Activated CD4-positive, CD25-positive, alpha-beta regulatory T cell treated with anti-CD3 and anti-CD28 coated beads, Interleukin-2, amount 50 U/mL, for 24 hours (primary cell): ENCODE measurements at regions not wholly inside any gene's neighbourhood (a gene's known extent, or its start where the extent isn't known, plus 50 kb on each side); places are given as distances from the start of the nearest gene placed in this dataset.

ENCODE experiments used
- ATAC-seq, 2 donors: fragments of 150-1000 bp; cut with Tn5 transposase; one replicate each; pipeline ENCODE4 v1.10.0; 2021; ENCODE audit warnings: mild to moderate bottlenecking in 1 of 2, moderate library complexity in 1 of 2

DNA sequence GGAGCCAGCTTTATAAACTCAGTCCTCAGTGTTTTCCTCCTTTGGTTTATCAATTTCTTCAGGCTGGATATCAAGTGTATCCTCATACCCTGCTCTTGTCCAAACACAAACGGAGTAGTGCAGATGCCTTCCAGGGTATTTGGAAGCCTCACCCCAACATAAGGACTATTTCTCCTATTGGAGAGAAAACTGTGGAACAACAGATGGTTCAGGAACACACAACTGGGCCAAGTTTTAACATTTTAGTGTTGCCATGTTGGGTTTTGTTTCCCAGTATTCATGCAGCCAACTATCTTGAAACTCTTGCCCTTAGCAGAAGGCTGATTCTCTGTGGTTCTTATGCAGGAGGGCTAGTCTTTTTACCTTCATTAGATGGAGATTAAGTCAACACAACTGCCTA is 398.1 kb downstream of the GABRB3 start:
- no peak for ATAC-seq

DNA sequence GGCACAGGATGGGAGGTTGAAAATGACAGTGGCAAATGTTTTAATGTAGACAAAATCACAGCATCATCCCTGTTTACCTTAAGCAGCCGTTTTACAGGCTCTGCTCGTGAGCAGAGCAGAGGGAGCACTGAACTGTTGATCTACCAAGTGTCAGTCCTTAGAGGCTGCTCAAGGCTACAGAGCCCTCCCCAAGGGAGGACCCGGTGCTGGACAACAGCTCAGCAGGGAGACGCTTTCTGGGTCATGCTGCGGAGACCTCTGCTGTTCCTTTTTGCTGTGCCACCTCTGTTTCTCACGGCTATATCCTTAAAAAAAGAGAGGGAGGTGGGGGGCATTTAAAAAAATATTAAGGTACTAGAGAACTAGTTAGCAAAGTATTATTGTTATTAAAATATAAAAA is 400.2 kb downstream of the GABRB3 start:
- ATAC-seq: no peak

DNA sequence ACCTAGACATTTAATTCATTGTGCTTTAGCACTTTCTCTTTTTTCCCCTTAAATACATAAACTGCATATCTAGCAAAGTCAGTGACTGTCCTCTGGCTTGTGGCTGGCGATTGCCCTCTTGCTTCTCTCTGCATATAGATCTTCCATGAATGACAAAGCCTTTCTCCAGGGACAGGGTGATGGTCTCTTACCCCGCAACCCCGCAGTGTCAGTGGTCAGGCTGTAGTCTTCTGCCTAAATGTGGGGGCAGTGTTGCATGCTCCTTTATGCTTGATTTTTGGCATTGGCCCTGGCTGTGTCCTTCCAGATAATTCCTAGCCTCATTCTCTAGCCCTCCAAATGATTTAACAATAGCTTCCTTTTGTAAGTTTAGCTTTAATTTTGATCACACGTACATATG is 407.8 kb downstream of the GABRB3 start:
- ATAC-seq: no peak

DNA sequence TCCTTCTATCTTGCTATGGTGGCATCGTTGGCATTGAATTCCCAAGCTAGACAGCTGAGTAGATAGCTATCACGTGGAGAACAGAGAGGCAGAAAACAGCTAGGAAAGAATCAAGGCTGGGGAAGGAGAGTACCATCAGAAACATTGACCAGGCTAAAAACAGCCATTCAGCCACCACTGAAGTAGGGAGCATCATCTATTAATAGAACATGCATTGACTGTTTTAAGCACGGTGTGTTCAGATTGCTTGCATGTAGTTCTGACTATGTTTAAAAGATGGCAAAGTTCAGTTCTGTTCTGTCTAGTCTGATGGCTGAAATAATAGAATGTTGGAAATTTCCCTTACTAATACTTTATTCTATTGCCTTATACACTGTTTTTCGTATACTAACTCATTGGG is 413.0 kb downstream of the GABRB3 start:
- no peak for ATAC-seq

DNA sequence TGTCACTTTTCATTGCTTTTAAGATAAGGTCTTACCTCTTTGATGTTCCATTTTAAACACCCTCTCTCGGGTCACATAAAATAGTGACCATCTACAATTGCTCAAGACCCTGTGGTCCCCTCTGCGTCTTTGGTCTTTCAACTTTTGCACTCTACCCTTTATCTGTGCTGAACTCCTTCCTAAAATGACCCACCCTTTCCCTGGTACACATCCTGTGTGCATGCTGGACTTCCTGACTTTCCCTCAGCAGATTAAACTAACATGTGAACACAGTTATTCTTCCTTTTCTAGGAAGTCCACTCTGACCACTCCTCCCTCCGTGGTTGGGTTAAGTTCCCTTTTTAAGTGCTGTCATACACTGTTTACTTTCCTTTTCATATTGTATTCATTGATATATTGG is 414.2 kb downstream of the GABRB3 start:
- no peak for ATAC-seq

DNA sequence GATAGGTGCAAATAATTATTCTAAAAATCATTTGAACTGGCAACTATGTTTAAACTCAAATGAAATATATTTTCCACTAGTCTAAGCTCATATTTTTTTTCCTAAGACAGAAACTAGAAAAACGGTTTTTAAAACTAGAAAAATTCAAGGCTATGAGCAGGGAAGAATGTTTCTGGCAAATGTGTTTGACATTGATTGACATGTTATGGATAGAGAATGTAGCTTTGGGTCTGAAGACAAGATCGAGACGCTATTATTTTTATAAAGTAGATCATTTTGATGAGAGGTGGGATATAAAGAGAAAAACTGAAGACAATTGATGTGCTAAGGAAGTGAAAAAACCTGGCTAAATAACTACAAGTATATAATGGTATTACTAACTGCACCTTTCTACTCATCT is 415.2 kb downstream of the GABRB3 start:
- no peak for ATAC-seq

DNA sequence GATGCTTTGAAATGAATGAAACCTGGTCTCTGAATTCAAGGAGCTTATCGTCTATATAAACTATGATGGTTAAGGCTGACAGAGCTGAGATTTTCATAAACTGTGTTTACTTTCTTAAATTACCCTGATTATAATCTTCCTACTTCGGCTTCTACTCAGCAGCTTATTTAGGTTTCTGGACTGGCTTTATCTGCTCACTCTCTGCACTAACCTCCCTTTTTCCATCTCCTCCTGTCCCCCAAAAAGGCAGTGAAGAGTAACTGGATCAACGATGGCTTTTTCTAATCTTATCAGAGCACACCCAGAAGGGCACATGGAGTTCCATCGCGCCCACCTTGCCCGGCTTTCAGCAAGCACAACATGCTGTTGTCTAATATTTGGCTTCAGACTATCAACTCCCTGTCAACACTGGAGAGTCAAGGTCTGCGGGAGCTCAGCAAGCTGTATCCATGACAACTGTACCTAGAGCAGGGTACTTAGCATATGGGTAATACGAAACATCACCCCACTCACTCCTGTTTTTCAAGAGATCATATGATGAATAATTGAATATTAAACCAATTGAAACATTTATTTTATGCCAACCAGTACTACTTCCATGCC is 417.3 kb downstream of the GABRB3 start:
- ATAC-seq: no peak

DNA sequence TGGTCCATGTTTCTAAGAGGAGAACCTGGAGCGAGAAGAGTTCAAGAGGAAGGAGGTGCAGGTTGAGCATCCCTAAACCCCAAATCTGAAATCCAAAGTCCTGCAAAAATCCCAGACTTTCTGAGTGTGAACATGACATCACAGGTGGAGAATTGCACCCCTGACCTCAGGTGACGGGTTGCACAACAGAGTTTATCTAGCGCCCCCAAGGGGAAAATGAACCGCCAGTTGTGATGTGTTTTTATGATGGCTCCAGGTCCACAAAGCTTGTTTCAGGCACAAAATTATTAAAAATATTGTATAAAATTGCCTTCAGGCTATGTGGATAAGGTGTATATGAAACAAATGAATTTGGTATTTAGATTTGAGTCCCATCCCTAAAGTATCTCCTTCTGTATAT is 420.0 kb downstream of the GABRB3 start:
- no peak for ATAC-seq

DNA sequence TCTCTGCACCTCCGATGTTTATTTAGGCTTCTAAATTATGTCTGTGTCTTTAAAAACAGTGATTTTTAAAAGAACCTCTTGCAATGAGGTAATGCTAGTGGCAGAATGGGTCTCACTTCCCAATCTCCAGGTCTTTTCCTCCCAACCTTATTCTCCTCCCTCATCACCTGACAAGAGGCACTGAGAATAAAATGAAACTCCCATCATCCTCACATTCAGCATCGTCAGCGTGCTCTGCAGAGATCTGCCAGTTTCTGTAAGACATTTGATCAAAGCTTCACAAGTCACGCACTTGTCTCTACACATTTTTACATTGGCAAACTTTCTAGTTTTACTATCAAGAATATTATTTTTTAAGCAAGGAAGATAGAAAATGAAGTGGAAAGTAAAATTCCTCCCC is 420.5 kb downstream of the GABRB3 start:
- ATAC-seq: no peak

DNA sequence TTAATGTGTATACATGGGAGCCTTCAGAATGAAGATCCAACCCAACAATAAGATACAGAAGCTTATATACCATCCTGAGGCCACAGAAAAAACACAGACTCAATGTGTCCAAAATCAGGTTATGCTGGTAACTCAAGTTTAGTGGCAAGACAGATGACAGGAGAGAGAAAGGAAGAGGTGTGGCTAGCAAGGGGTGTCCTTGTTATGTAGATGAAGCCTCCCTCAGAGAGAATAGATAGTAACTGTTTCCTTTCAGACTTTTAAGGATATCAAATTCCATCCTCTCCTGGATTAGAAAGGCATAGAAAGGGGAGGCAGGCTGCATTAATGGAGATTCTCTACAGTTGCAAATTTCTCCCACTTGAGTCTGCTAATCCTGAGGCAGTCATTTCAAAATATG is 447.4 kb downstream of the GABRB3 start:
- ATAC-seq: no peak

DNA sequence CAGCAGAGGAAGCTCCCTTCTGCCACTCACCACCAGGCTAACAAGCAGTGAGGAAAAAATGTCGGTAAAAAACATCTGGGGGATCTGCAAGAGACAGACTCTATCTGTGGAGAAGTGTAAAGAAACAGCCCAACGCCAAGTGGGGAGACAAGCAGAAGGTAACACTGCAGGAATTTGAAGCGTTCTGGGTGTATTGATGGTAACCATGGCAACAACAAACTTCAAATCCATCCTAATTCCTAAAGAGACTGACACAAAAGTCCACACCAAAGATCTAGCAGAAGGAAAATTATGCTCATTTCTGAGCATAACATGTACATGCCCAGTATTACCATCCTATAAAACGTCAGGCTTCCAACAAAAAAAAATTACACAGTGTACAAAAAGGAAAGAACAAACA is 449.3 kb downstream of the GABRB3 start:
- ATAC-seq: no peak

DNA sequence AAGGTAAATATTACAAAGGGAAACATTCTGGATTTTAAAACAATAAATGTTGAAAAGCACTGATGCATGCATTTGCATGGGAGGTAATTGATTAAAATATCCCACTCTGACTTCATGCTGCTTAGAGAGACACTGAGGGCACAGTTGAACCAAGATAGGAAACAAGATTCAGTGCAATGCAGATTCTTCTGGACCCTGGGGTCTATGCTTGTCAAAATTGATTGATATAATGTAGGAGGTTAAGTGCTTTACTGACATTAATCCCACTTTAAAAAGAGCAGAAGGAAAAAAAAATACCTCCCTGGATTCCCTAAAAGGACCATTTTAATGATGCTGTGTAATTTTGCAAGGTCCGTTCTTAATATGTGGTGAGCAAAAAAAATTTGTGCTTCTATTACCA is 454.2 kb downstream of the GABRB3 start:
- no peak for ATAC-seq

DNA sequence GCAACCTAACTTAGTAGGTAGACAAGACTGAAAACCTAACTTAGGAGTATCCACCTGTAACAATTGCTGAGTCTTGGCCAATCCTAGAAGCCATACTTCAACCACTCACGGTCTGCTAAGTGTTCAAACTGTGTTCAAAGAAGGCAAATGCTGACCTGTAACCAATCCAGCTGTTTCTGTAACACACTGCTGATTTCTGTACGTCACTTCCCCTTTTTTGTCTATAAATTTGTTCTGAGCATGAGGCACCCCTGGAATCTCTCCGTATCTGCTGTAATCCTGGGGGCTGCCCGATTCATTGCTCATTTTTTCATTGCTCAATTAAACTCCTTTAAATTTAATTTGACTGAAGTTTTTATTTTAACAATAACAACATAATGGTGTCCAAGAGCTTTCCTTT is 451.4 kb upstream of the ATP10A start:
- ATAC-seq: no peak

DNA sequence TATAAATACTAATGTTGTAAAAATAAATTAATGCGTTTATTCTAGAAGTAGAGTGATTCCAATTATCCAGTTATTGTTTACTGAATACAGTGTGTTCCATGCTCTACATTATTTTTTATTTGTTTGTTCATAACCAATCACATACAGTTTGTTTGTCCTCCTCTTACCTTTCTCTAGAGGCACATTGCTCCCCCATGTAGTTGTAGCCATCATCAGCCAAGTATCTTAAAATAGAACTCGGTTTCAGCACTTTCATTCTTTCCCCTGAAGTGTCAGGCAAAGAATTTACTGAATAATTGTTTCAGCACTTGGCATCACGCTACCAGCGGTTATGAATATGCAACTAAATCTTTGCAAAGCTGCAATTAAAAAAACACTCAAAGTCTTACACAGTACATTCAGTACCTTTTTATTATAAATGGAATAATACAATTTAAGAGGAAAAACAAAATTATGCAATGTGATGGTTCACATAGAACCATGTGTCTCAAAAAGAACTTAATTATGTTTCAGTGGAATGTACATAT is 448.6 kb upstream of the ATP10A start:
- ATAC-seq: no peak

DNA sequence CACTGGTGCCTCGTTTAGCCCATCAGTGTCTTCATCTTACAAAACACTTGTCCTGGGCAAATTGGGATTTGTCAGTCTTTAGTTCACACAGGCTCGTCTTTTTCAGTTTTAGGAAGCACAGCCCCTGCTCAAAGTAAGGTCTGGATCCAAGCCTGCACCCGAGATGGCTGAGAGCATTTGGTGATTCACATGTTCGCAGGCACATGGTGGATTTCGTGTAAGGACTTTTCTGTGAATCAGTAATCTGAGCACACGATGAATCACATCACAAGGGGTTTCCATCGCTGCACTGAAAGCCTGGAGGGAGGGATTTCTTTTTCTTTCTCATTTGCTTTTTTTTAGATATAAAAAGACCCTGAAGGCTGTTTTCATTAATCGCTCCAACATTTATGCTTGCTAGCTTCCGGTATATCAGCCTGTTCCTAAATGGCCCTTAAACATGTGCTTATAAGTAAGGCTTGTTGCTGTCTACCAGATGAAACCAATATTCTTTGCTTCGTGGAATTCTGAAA is 435.6 kb upstream of the ATP10A start:
- ATAC-seq: no peak

DNA sequence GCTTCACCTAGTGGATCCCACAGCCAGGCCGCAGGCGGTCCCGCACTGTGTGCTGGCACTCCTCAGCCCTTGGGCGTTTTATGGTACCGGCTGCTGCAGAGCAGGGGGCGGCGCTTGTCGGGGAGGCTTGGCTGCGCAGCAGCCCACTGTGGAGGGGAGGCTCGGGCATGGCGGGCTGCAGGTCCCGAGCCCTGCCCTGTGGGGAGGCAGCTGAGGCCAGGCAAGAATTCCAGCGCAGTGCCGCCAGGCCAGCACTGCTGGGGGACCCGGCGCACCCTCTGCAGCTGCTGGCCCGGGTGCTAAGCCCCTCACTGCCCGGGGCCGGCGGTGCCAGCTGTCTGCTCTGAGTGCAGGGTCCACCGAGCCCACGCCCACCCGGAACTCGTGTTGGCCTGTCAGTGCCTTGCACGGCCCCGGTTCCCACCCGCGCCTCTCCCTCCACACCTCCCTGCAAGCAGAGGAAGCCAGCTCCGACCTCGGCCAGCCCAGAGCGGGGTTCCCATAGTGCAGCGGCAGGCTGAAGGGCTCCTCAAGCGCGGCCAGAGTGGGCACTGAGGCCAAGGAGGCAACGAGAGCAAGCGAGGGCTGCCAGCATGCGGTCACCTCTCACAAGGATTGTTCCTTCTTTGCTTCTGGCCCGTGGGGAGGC is 435.0 kb upstream of the ATP10A start:
- no peak for ATAC-seq

DNA sequence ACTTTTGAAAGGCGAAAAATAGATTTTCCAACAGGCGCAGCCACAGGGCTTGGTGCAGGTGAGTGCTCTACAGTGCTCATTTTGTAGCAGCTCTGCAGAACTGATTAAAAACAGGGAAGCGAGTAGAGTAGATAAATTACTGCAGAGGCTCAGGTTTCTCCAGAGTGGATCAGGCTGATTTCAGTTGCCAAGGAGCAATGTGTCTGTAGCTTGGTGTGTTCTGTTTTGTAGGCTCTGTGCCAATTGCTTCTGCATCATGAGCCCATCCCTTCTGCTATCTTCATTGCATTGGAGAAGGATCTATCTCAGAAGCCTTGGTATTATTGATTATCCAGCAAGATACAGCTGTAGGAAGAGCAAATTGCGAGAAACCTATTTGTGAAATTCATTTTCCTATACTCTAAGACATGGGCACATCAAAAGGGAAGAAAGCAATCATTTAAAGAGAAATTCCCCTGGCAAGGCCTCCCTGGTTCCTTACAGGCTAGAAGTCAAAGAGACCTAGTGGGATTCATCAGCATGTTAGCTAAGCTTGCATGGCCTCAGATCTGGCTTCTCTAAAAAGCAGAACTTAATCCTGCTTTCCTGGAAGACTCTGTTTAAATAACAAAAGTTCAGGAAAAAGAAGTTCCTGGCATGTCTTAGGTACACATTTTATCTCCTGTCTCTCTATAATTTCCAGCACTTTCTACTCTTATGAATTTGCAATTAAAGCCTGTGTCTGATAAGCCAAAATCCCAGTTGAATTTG is 432.4 kb upstream of the ATP10A start:
- ATAC-seq: no peak

DNA sequence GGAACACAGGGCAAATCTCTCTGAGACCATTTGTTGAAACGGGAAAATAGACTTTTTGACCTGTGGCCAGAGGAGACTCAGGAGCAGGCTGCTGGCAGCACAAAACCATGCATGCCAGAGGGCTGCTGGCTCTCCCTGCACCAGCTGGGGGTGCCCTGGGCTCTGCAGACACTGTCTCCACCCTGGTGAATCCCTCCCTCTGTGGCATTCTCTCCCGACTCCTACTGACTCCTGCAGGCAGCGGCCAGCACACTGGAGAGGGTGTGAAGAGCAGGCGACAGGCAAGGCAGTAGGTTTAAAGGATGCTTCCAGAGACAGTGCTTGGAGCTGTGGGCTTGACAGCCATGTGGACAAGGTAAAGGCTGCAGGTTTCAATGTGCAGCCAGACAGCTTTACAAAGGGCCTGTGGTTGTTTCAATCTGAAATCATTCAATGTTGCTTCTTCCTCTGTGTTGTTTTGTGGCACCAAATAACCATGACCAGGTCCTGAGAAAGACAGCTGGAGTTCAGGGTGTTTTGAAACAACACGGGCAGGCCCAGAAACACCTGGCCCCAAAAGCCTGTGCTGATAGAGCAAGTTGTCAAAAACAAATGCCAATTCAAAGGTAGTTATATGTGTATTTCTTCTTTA is 431.0 kb upstream of the ATP10A start:
- ATAC-seq: no peak

DNA sequence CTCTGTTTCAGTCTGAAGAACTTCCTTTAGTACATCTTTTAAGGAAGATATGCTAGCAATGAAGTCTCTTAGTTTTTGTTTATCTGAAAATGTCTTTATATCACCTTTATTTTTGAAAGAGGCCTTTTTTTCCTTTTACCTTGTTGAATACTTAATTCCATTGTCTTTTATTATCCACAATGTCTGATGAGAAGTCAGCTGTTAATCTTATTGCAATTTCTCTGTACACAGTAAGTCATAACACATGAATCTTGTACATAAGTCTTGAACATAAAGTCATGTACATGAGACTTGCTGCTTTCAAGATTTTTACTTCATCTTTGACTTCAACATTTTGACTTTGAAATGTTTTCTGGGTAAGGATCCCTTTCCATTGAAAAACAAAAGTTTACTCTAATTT is 424.3 kb upstream of the ATP10A start:
- no peak for ATAC-seq

DNA sequence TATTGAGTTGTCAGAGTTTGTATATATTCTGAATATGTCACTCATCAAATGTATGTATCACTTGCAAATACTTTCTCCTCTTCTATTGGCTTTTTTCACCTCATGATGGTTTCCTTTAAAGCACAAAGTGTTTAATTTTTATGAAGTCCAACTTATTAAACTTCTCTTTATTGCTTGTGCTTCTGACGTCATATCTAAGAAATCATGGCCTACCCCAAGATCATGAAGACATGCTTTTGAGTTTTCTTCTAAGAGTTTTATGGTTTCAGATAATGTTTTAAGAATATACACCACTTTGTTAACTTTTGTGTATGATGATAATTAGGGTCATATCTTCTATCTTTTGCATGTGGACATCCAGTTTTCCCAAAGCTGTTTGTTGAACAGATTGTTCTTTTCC is 417.2 kb upstream of the ATP10A start:
- no peak for ATAC-seq

DNA sequence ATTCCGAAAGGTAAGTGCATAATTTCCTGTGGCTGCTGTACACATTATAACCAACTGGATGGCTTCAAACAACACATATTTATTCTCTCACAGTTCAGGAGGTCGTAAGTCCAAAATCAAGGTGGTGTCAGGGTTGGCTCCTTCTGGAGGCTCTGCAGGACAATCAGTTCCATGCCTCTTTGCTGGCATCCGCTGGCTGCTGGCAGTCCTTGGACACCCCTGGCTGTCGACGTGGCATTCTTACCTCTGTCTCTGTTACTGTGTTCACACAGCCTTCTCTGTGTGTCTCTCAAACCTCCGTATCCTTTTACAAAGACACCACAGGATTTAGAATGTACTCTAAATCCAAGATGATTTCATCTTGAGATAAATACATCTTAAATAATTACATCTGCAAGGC is 398.8 kb upstream of the ATP10A start:
- ATAC-seq: no peak

DNA sequence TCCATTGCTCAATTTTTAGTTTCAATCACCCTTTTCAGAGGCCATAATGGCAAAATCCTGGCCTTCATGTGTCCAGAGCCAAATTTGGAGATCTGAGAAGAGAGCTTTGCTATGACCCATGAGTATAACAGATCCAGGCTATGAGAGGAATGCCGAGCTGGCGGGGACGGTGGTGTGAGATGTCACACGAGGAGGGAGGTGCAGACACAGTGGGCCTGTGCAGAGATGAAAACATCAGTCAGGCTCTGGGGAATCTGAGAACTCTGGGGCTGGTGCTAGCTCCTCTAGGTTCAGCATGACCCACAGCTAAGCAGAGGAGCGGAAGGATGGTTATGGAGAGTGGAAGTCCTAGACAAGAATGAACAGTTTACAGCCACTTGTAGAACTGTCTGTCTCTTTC is 398.3 kb upstream of the ATP10A start:
- ATAC-seq: no peak

DNA sequence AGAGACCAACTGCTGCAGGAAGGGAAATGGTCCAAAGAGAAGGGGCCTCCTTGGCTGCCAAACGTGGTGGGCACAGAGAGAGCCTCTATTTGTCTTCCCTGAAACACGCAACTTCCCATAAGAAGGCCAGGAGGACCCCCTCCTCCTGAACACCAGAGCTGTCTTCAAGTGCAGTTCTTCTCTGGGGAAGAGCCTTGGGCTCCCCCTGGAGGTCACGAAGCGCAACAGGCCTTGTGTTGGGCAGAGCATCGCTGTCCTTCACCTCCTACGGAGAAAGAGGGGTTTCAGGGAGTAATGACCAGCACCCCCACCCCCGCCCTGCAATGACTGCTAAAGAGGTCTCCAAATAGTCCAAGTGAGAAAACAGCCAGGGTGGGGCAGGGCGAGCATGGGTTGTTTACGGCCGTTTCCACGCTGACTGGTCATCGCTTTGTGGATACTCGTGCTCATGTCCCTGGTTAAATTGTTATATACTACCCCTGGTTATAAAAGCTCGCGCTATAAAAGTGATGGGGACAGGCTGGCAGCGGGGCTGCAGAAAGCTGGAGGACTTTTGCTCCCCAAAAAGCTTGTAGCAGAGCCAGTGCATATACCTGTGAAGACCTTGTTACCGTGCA is 397.5 kb upstream of the ATP10A start:
- ATAC-seq: no peak
